ENCODE measurements at regions not wholly inside any gene's neighbourhood (a gene's known extent, or its start where the extent isn't known, plus 50 kb on each side); places are given as distances from the start of the nearest gene placed in this dataset.

GRCh38 chr17:72222661-72223380, 102.0 kb downstream of the SOX9 start:
- TF ChIP-seq CTCF (IDR thresholded peaks at IDR 0.05) (no peak), POLR2A (IDR thresholded peaks at IDR 0.05) (no peak), EP300 (IDR thresholded peaks at IDR 0.05) (no peak)

Measured in ovary (tissue), 3 donors.